Stimulated activated naive CD4-positive, alpha-beta T cell treated with Interleukin-2 at 50 U/mL for 16 hours (primary cell): ENCODE measurements at regions not wholly inside any gene's neighbourhood (a gene's known extent, or its start where the extent isn't known, plus 50 kb on each side); places are given as distances from the start of the nearest gene placed in this dataset.

ENCODE experiments used
- DNase-seq: peaks from one replicate; lab custom pipeline; 2025; lab: John Stamatoyannopoulos, UW

- no peak for DNase-seq
Measured at GRCh38 chr15:60213377-60214000, 184.3 kb downstream of the ANXA2 start.

GRCh38 chr15:60214201-60214600 is 183.6 kb downstream of the ANXA2 start:
- DNase-seq = no peak

GRCh38 chr15:60215225-60215963 is 182.4 kb downstream of the ANXA2 start:
- DNase-seq = no peak

GRCh38 chr15:60217161-60217560 is 180.6 kb downstream of the ANXA2 start:
- DNase-seq = no peak

- DNase-seq = no peak
Measured at GRCh38 chr15:60218256-60218655, 179.5 kb downstream of the ANXA2 start.

GRCh38 chr15:60219866-60220265 is 177.9 kb downstream of the ANXA2 start:
- DNase-seq = no peak

- DNase-seq = no peak
Measured at GRCh38 chr15:60221356-60221755, 176.4 kb downstream of the ANXA2 start.

- no peak for DNase-seq
Measured at GRCh38 chr15:60222404-60222803, 175.4 kb downstream of the ANXA2 start.

- no peak for DNase-seq
Measured at GRCh38 chr15:60223176-60223575, 174.6 kb downstream of the ANXA2 start.

GRCh38 chr15:60226924-60227323 is 170.9 kb downstream of the ANXA2 start:
- DNase-seq = no peak

- no peak for DNase-seq
Measured at GRCh38 chr15:60228101-60228500, 169.7 kb downstream of the ANXA2 start.

GRCh38 chr15:60228619-60229018 is 169.2 kb downstream of the ANXA2 start:
- no peak for DNase-seq

- no peak for DNase-seq
Measured at GRCh38 chr15:60235951-60236710, 161.7 kb downstream of the ANXA2 start.

- DNase-seq = no peak
Measured at GRCh38 chr15:60237446-60237845, 160.3 kb downstream of the ANXA2 start.

GRCh38 chr15:60243769-60244168 is 154.0 kb downstream of the ANXA2 start:
- no peak for DNase-seq

GRCh38 chr15:60244813-60245212 is 153.0 kb downstream of the ANXA2 start:
- DNase-seq = no peak

- DNase-seq = no peak
Measured at GRCh38 chr15:60250316-60250715, 147.5 kb downstream of the ANXA2 start.

GRCh38 chr15:60251300-60252070 is 146.3 kb downstream of the ANXA2 start:
- no peak for DNase-seq

GRCh38 chr15:60254416-60254815 is 143.4 kb downstream of the ANXA2 start:
- no peak for DNase-seq

GRCh38 chr15:60255390-60255789 is 142.4 kb downstream of the ANXA2 start:
- peak; percentile 1 for DNase-seq

GRCh38 chr15:60257591-60258159 is 140.1 kb downstream of the ANXA2 start:
- no peak for DNase-seq

GRCh38 chr15:60259469-60259868 is 138.3 kb downstream of the ANXA2 start:
- no peak for DNase-seq
